ENCODE measurements at regions not wholly inside any gene's neighbourhood (a gene's known extent, or its start where the extent isn't known, plus 50 kb on each side); places are given as distances from the start of the nearest gene placed in this dataset.

- TF ChIP-seq CTCF (IDR thresholded peaks at IDR 0.05), result no peak
- TF ChIP-seq POLR2A (IDR thresholded peaks at IDR 0.05), result no peak
Observed at GRCh38 chr4:28106155-28106554, 1245.5 kb downstream of the STIM2 start.
